A673 (cell line): ENCODE measurements at regions not wholly inside any gene's neighbourhood (a gene's known extent, or its start where the extent isn't known, plus 50 kb on each side); places are given as distances from the start of the nearest gene placed in this dataset.

Source experiments
- BruUV-seq: library from RNA; stranded (reverse); fragments of 400-500 nt; replicated peaks from 2 replicates; lab custom pipeline; 2021; lab: Mats Ljungman, UMichigan
- CTCF ChIA-PET: fragments of 300-600 bp; sonication (Branson Sonifier 250); formaldehyde crosslinking; loops from one replicate; lab custom pipeline; 2022; ENCODE audit warnings: antibody characterized with exemption; lab: Charles Lee
- POLR2A ChIA-PET: fragments of 300-600 bp; sonication (Branson Sonifier 250); formaldehyde crosslinking; loops from one replicate; lab custom pipeline; 2022; ENCODE audit warnings: antibody characterized with exemption; ENCODE audit not compliant: low non-redundant PET; lab: Charles Lee
- DNase-seq: peaks from one replicate; pipeline ENCODE4 v3.0.0-alpha.2; 2015; ENCODE audit warnings: low spot score
- H3K27ac ChIP-seq: fragments of 200-600 bp; sonication (generic); 2 replicates; pipeline ENCODE4 v1.5.1; 2016; ENCODE audit warnings: mixed run types, low read depth, mild to moderate bottlenecking, mixed read lengths, antibody characterized with exemption, low read length; ENCODE audit not compliant: poor library complexity, severe bottlenecking
- H3K27me3 ChIP-seq: fragments of 200-600 bp; sonication (generic); replicated peaks from 2 replicates; pipeline ENCODE4 v1.6.1; 2017; ENCODE audit warnings: mixed run types, low read depth, mild to moderate bottlenecking, mixed read lengths, antibody characterized with exemption, low read length; ENCODE audit not compliant: insufficient read depth, poor library complexity
- H3K36me3 ChIP-seq: fragments of 200-600 bp; sonication (generic); 2 replicates; pipeline ENCODE4 v1.6.1; 2016; ENCODE audit warnings: mixed run types, mild to moderate bottlenecking, mixed read lengths, antibody characterized with exemption, low read length; ENCODE audit not compliant: insufficient read depth, poor library complexity, severe bottlenecking
- H3K4me1 ChIP-seq: fragments of 200-600 bp; sonication (generic); 2 replicates; pipeline ENCODE4 v1.6.1; 2017; ENCODE audit warnings: mixed run types, mild to moderate bottlenecking, mixed read lengths, antibody characterized with exemption, low read length; ENCODE audit not compliant: insufficient read depth, poor library complexity, severe bottlenecking
- H3K4me3 ChIP-seq: fragments of 200-600 bp; sonication (generic); 2 replicates; pipeline ENCODE4 v1.5.1; 2016; ENCODE audit warnings: low read depth, mixed run types, mild to moderate bottlenecking, mixed read lengths, low read length; ENCODE audit not compliant: poor library complexity, severe bottlenecking
- H3K9me3 ChIP-seq: fragments of 200-600 bp; sonication (generic); 2 replicates; pipeline ENCODE4 v1.6.1; 2016; ENCODE audit warnings: mixed run types, low read depth, mild to moderate bottlenecking, mixed read lengths, antibody characterized with exemption, low read length; ENCODE audit not compliant: poor library complexity, severe bottlenecking
- EZH2 ChIP-seq: fragments of 200-600 bp; sonication (generic); IDR thresholded peaks from 2 replicates; pipeline ENCODE4 v1.6.1; 2017; ENCODE audit warnings: borderline replicate concordance, low read depth, mild to moderate bottlenecking, mixed read lengths, antibody characterized with exemption, low read length; ENCODE audit not compliant: poor library complexity, severe bottlenecking
- intact Hi-C: fragments of 100-400 bp; cut with micrococcal nuclease; formaldehyde crosslinking; loops from one replicate; pipeline ENCODE4 v1.10.0; 2022; ENCODE audit not compliant: unreplicated experiment
- TF ChIP-seq, protein P1 (sequence below): fragments of 300-800, 200-600 bp; sonication (generic); conservative IDR thresholded peaks from 2 replicates; pipeline ENCODE4 v1.5.1; 2017; ENCODE audit warnings: low read depth, mild to moderate bottlenecking, antibody characterized with exemption, low read length, moderate library complexity, mixed read lengths

DNA sequence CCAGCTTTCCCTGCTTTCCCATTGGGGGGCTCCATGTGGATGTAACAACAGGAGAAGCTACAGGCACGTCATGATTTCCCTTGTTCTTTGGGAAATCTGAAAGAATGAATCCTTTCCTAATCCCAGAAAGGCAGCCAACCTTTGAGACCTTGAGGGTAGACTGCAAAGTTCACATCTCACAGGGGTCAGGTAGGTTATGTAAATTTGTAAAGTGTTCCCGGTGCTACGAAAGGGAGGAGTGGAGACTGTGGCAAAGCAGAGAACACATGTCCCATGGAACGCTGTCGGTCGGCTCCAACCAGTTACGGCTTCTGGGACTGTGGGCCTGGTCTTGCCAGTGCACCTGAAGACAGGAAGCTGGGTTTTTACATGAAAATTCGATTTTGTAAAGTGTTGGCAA lies 85.1 kb downstream of the RSPH3 start:
- H3K9me3 ChIP-seq = no peaks in the 10 kb centered on the region
- no peak overlapping the region for H3K4me3 ChIP-seq
- no peak for DNase-seq
- CTCF ChIA-PET = no interaction called here
- no peaks in the 10 kb centered on the region for H3K27me3 ChIP-seq
- POLR2A ChIA-PET = no interaction called here
- no TSS peak for BruUV-seq
- no peaks in the 10 kb centered on the region for H3K36me3 ChIP-seq
- intact Hi-C loops = no loop called here
- TF ChIP-seq, protein P1, sequence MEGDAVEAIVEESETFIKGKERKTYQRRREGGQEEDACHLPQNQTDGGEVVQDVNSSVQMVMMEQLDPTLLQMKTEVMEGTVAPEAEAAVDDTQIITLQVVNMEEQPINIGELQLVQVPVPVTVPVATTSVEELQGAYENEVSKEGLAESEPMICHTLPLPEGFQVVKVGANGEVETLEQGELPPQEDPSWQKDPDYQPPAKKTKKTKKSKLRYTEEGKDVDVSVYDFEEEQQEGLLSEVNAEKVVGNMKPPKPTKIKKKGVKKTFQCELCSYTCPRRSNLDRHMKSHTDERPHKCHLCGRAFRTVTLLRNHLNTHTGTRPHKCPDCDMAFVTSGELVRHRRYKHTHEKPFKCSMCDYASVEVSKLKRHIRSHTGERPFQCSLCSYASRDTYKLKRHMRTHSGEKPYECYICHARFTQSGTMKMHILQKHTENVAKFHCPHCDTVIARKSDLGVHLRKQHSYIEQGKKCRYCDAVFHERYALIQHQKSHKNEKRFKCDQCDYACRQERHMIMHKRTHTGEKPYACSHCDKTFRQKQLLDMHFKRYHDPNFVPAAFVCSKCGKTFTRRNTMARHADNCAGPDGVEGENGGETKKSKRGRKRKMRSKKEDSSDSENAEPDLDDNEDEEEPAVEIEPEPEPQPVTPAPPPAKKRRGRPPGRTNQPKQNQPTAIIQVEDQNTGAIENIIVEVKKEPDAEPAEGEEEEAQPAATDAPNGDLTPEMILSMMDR = no peak
- TF ChIP-seq EZH2 = no peak
- H3K4me1 ChIP-seq = no peaks in the 10 kb centered on the region
- no peak overlapping the region for H3K27ac ChIP-seq

DNA sequence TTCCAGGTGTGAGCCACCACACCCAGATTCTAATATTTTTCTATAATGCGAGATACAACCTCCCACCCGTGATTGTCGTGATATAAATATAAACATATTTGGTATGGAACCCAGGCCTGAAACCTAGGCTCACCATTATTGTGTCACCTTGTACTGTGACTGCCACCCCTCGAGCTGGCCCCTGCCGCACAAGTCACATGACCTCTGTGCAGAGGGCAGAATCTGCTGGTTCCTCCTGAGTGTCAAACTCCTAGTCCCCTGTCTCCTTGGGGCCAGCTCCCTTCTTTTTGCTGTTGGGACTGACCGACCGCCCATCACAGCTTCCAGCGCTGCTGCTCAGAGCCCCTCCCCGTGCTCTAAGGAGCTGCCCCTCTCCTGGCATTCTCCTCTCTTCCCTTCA lies 86.4 kb downstream of the RSPH3 start:
- H3K27me3 ChIP-seq = no peaks in the 10 kb centered on the region
- no TSS peak for BruUV-seq
- no peak overlapping the region for H3K4me3 ChIP-seq
- no peak overlapping the region for H3K27ac ChIP-seq
- no peaks in the 10 kb centered on the region for H3K4me1 ChIP-seq
- TF ChIP-seq, protein P1 = no peak
- no peak for TF ChIP-seq EZH2
- ChIA-PET CTCF (no interaction called here), POLR2A (no interaction called here)
- no peaks in the 10 kb centered on the region for H3K9me3 ChIP-seq
- no peaks in the 10 kb centered on the region for H3K36me3 ChIP-seq
- intact Hi-C loops = no loop called here
- no peak for DNase-seq

GRCh38 chr6:158912655-158913054 lies 87.3 kb downstream of the RSPH3 start:
- no TSS peak for BruUV-seq
- ChIA-PET CTCF (no interaction called here), POLR2A (no interaction called here)
- no peak for DNase-seq
- TF ChIP-seq EZH2 = no peak
- TF ChIP-seq, protein P1 = no peak
- H3K36me3 ChIP-seq = no peaks in the 10 kb centered on the region
- H3K4me3 ChIP-seq = no peak overlapping the region
- no peaks in the 10 kb centered on the region for H3K4me1 ChIP-seq
- no peaks in the 10 kb centered on the region for H3K27me3 ChIP-seq
- intact Hi-C loops = no loop called here
- H3K9me3 ChIP-seq = no peaks in the 10 kb centered on the region
- H3K27ac ChIP-seq = no peak overlapping the region
